ENCODE measurements at regions not wholly inside any gene's neighbourhood (a gene's known extent, or its start where the extent isn't known, plus 50 kb on each side); places are given as distances from the start of the nearest gene placed in this dataset.

DNA sequence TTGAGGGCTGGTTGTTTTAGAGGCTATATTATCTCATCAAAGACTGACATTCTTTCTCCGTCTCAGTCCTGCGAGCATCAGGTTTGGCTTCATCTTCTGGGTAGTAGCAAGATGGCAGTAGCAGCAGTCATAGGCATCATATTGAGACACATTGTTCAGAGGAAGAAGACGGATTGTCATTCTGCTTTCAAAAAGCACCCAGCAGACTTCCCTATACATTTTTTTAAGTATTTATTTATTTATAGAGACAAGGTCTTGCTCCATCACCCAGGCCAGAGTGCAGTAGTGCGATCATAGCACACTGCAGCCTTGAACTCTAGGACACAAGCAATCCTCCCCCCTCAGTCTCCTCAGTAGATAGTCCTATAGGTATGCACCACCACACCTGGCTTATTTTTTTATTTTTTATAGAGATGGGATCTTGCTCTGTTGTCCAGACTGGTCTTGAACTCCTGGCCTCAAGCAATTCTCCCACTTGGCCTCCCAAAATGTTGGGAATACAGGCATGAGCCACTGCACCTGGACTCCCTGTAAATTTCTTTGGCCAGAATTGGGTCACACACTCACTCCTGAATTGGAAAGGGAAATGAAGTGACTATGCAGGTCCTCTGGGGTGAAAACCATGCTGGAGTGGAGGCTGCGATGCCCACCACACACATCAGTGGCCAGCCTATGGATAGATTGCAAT is 125.4 kb downstream of the SLC38A6 start:
- no peak for DNase-seq

DNA sequence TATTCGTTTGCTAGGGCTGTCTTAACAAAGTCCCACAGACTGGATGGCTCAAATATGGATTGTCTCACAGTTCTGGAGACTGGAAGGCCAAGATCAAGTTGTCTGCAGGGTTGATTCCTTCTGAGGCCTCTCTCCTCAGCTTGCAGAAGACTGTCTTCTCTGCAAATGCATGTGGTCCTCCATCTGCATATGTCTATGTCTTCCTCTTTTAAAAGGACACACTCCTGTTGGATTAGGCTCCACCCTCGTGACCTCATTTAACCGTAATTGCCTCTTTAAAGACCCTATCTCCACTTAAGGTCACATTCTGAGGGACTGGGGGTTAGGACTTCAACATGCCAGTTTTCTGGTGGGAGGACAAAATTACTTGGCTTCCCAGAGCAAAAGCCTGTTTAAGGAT is 123.3 kb downstream of the SLC38A6 start:
- no peak for DNase-seq

DNA sequence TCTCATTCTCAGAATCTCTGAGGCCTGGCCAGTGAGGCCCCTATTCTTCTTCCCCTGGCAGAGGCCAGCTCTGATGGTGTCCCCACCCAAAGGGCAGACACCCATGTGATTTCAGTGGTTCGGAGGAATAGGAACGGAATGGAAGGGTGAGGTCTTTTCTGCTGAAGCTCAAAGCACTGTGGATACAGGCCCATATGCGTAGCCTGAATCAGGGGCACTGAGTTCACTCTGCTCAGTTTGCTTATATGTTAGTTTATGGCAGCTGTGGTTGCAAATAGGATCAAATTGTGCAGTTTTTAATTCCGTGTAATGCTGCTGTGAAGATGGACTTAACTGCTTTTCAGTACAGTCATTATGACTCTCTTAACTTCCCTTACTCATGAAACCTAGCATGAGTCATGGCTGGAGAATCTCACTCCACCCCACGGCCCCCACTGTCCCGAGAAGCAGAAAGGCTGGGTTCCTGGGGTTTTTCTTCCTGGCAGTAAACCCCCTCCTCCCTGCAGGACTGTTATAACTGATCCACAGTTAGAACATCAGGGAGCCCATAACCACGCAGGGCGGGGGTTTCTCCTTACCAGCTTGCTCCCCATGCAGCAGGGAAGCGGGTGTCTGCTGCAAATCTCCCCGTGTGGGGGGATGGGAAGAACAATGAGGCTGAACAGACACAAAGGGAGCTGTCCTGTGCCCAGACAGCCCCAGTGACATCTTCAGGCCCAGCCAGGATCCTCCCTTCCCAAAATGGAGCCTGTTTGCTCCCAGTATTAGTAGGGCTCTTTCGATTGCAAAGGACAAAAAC is 122.7 kb downstream of the SLC38A6 start:
- peak; percentile 99 for DNase-seq

DNA sequence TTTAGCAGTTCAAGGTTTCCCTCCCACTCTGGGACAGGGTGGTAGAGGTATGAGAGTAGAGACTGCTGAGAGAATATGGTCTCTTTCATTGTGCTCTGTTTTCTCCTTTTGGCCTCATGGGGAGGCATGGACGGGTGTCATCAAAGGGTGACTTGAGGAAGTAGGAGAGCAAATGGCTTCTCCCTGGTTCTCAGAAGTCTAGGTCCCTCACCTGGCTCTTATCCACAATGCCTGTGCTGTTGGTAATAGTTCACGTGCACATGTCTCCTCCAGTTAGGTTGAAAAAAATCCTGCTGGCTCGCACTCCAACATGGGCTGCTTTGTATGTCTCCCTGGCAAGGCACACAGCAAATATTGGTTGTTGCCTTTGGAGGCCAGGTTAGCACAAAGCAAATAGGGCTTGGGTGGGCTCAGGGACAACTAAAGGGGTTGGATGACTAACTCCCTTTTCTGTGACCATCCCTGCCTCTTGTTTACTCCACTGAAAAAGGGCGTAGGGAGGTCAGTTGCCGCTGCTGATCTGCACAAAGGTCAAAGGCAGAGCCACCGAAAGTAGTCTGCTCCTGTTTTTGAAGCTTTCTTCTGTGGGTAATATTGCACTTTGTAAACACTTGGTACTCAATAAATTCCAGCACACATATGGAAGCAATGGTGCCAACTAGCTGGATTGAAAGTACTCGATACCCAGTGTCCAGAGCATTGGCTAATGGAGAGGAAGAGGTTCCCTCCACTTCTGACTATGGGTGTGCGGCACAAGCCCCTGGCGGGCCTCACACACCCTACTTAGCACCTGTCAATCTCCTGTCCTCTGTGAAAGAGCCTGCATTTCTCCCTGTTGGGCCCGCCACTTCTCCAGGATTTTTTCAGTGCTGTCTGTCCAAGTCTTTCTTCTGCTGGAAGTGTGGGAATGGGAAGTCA is 121.8 kb downstream of the SLC38A6 start:
- DNase-seq, result no peak
